ENCODE measurements at regions not wholly inside any gene's neighbourhood (a gene's known extent, or its start where the extent isn't known, plus 50 kb on each side); places are given as distances from the start of the nearest gene placed in this dataset.

- peak; percentile 28 to 30 for DNase-seq (ENCODE audit: low read depth in 2 of 2)
Observed at GRCh38 chr21:34022627-34023335, 50.6 kb upstream of the MRPS6 start.

GRCh38 chr21:34021726-34022125, 51.7 kb upstream of the MRPS6 start:
- no peak for DNase-seq (ENCODE audit: low read depth in 2 of 2)

GRCh38 chr21:34020983-34021553, 52.3 kb upstream of the MRPS6 start:
- DNase-seq (ENCODE audit: low read depth in 2 of 2): no peak

- no peak for DNase-seq (ENCODE audit: low read depth in 2 of 2)
Observed at GRCh38 chr21:34020005-34020847, 53.2 kb upstream of the MRPS6 start.

- no peak for DNase-seq (ENCODE audit: low read depth in 2 of 2)
Observed at GRCh38 chr21:34019402-34019801, 54.0 kb upstream of the MRPS6 start.

GRCh38 chr21:34018910-34019309, 54.5 kb upstream of the MRPS6 start:
- no peak for DNase-seq (ENCODE audit: low read depth in 2 of 2)

GRCh38 chr21:34018185-34018584, 55.2 kb upstream of the MRPS6 start:
- DNase-seq (ENCODE audit: low read depth in 2 of 2): no peak

GRCh38 chr21:34017039-34017961, 56.1 kb upstream of the MRPS6 start:
- DNase-seq (ENCODE audit: low read depth in 2 of 2): no peak

- no peak for DNase-seq (ENCODE audit: low read depth in 2 of 2)
Observed at GRCh38 chr21:34012640-34013039, 60.7 kb upstream of the MRPS6 start.

GRCh38 chr21:34011660-34012059, 61.7 kb upstream of the MRPS6 start:
- no peak for DNase-seq (ENCODE audit: low read depth in 2 of 2)

GRCh38 chr21:34009193-34009592, 64.2 kb upstream of the MRPS6 start:
- no peak for DNase-seq (ENCODE audit: low read depth in 2 of 2)

GRCh38 chr21:34008618-34009017, 64.8 kb upstream of the MRPS6 start:
- peak; percentile 15 to 69 for DNase-seq (ENCODE audit: low read depth in 2 of 2)

- DNase-seq (ENCODE audit: low read depth in 2 of 2): no peak
Observed at GRCh38 chr21:34006611-34007168, 66.7 kb upstream of the MRPS6 start.

GRCh38 chr21:34004974-34005373, 68.4 kb upstream of the MRPS6 start:
- no peak for DNase-seq (ENCODE audit: low read depth in 2 of 2)

GRCh38 chr21:34004013-34004938, 69.1 kb upstream of the MRPS6 start:
- DNase-seq (ENCODE audit: low read depth in 2 of 2): no peak

GRCh38 chr21:34003428-34003827, 70.0 kb upstream of the MRPS6 start:
- DNase-seq (ENCODE audit: low read depth in 2 of 2): no peak

- DNase-seq (ENCODE audit: low read depth in 2 of 2): no peak
Observed at GRCh38 chr21:34000375-34000774, 73.0 kb upstream of the MRPS6 start.

- no peak for DNase-seq (ENCODE audit: low read depth in 2 of 2)
Observed at GRCh38 chr21:33998809-33999208, 74.6 kb upstream of the MRPS6 start.

- DNase-seq (ENCODE audit: low read depth in 2 of 2): no peak
Observed at GRCh38 chr21:33998402-33998801, 75.0 kb upstream of the MRPS6 start.

- no peak for DNase-seq (ENCODE audit: low read depth in 2 of 2)
Observed at GRCh38 chr21:33997436-33997835, 75.9 kb upstream of the MRPS6 start.

All from stimulated activated CD8-positive, alpha-beta memory T cell treated with anti-CD3 and anti-CD28 coated beads, Interleukin-2, amount 100 ng/mL, for 48 hours (primary cell).